CD4-positive, alpha-beta T cell treated with Interleukin-17A for 4 hours (primary cell): ENCODE measurements at regions not wholly inside any gene's neighbourhood (a gene's known extent, or its start where the extent isn't known, plus 50 kb on each side); places are given as distances from the start of the nearest gene placed in this dataset.

ENCODE experiments used
- DNase-seq: peaks from one replicate; pipeline ENCODE4 v3.0.0-alpha.2; 2020; ENCODE audit warnings: mixed read lengths

- no peak for DNase-seq
These were observed 287.0 kb downstream of the DMRT2 start for GRCh38 chr9:1337169-1337568.

- no peak for DNase-seq
These were observed 290.2 kb downstream of the DMRT2 start for GRCh38 chr9:1340390-1340789.

GRCh38 chr9:1353291-1353690 is 303.1 kb downstream of the DMRT2 start:
- no peak for DNase-seq

- DNase-seq = no peak
These were observed 303.9 kb downstream of the DMRT2 start for GRCh38 chr9:1354086-1354485.

GRCh38 chr9:1354606-1355005 is 304.4 kb downstream of the DMRT2 start:
- no peak for DNase-seq

- DNase-seq = no peak
These were observed 305.5 kb downstream of the DMRT2 start for GRCh38 chr9:1355656-1356055.

- no peak for DNase-seq
These were observed 312.7 kb downstream of the DMRT2 start for GRCh38 chr9:1362845-1363244.

- DNase-seq = no peak
These were observed 316.1 kb downstream of the DMRT2 start for GRCh38 chr9:1366276-1366675.

- no peak for DNase-seq
These were observed 319.1 kb downstream of the DMRT2 start for GRCh38 chr9:1369297-1369696.

GRCh38 chr9:1373445-1373844 is 323.3 kb downstream of the DMRT2 start:
- no peak for DNase-seq

- DNase-seq = no peak
These were observed 333.8 kb downstream of the DMRT2 start for GRCh38 chr9:1383899-1384455.

- no peak for DNase-seq
These were observed 334.7 kb downstream of the DMRT2 start for GRCh38 chr9:1384816-1385215.

GRCh38 chr9:1386420-1386819 is 336.3 kb downstream of the DMRT2 start:
- no peak for DNase-seq

- no peak for DNase-seq
These were observed 338.1 kb downstream of the DMRT2 start for GRCh38 chr9:1388216-1388615.

- no peak for DNase-seq
These were observed 350.8 kb downstream of the DMRT2 start for GRCh38 chr9:1400983-1401382.

GRCh38 chr9:1404940-1405339 is 354.8 kb downstream of the DMRT2 start:
- DNase-seq = no peak

- DNase-seq = no peak
These were observed 361.7 kb downstream of the DMRT2 start for GRCh38 chr9:1411826-1412225.

GRCh38 chr9:1414711-1415131 is 364.6 kb downstream of the DMRT2 start:
- no peak for DNase-seq

- no peak for DNase-seq
These were observed 365.0 kb downstream of the DMRT2 start for GRCh38 chr9:1415146-1415545.

GRCh38 chr9:1416261-1416660 is 366.1 kb downstream of the DMRT2 start:
- no peak for DNase-seq

- no peak for DNase-seq
These were observed 371.3 kb downstream of the DMRT2 start for GRCh38 chr9:1421436-1421835.

- DNase-seq = no peak
These were observed 377.7 kb downstream of the DMRT2 start for GRCh38 chr9:1427875-1428274.

GRCh38 chr9:1429297-1429696 is 379.1 kb downstream of the DMRT2 start:
- no peak for DNase-seq

GRCh38 chr9:1431461-1431860 is 381.3 kb downstream of the DMRT2 start:
- no peak for DNase-seq

- no peak for DNase-seq
These were observed 384.1 kb downstream of the DMRT2 start for GRCh38 chr9:1434052-1434767.
